GM19238 (cell line): ENCODE measurements at regions not wholly inside any gene's neighbourhood (a gene's known extent, or its start where the extent isn't known, plus 50 kb on each side); places are given as distances from the start of the nearest gene placed in this dataset.

Experiments
- DNase-seq: peaks from one replicate; pipeline ENCODE4 v3.0.0; 2011; ENCODE audit warnings: low spot score; ENCODE audit not compliant: insufficient read length

DNA sequence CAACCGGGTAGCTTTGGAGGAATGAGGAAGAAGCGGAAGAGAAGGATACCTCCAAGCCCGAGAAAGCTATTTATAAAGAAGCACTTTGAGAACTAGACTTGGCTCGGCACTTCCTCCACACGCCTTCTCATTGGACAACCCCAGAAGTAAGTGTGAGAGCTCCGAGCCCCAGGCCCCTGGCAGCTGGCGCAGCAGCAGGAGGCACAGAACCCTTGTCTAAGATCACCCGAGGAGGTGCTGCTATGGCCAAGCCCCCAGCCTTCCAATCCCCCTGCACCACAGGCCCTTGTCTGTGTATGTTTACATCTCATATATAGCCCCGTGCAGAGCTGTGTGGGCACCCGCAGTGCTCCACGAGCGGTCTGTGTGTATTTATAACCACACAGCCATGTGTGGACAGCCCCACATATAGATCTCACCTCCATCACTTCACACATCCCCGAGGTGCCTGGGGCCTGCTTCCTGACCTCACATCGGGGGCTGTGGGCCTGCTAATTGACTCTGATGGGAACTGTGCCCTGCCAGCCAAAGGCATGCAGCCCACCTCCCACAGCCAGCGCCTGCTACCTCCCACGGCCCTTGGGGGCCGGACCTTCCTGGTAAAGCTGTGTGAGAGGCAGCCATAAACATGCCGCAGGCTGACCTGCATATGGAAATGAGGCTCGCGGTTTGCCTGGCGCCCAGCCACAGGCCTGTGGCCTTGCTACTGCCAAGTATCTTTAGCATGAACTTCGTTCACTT, 96.1 kb downstream of the C17orf67 start:
- DNase-seq, result no peak

DNA sequence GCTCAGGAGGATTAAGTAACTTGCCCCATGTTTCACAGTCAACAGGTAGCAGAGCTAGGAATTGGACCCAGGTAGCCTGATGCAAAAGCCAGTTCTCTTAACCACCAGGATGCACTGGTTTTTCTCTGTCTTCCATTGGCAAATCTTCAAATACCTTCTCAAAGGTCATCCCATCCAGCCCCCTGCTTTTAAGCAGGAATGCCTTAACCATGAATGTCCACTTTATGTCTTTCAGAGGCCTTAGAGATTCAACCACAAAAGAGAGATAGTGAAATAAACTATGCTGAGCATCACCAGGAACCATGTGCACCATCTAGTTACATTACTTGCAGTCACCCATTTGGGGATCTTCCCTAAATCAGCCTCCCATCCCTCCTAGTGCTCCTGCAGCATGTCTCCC, 94.3 kb downstream of the C17orf67 start:
- no peak for DNase-seq

DNA sequence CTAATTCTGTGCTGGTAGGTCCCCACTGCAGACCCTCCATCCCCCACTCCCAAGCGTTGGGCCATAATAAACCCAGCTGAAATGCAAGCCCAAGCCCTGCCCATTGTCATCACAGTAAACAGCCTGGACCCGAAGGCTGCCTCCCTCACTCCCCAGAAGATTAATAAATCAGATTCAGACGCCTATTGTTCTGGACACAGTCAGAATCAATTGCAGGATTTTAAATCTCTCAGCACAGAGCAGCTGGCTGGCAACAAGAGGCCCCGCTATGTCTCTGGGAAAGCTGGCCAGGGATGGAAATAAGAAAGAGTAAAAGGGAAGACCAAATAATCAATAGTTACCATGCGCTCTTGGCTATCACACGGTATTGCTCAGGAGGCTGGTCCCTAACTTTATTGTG, 93.9 kb downstream of the C17orf67 start:
- DNase-seq, result no peak

DNA sequence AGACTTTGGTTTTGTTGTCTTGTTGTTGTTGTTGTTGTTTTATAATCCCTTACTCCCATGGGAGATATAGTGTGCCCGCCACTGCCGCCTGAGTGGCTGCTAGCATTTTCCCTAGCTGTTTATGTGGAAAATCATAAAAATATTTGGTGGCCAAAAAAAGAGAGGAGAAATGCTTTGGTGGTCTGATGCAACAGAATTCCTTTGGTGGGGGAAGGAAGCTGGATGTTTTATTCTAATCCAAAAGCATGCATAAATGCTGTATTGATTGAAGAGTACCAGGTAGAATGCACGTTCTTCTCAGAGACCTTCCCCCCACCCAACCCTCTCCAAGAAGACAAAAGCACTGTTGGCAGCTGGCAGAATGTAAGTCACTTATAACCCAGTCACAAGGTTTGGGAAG, 93.2 kb downstream of the C17orf67 start:
- DNase-seq, result no peak
